ENCODE measurements at regions not wholly inside any gene's neighbourhood (a gene's known extent, or its start where the extent isn't known, plus 50 kb on each side); places are given as distances from the start of the nearest gene placed in this dataset.
"Not testable (repeated sequence)": the region's sequence is repeated elsewhere in the genome, so short reads cannot be mapped to it uniquely, and the experiment has no call there.

DNA sequence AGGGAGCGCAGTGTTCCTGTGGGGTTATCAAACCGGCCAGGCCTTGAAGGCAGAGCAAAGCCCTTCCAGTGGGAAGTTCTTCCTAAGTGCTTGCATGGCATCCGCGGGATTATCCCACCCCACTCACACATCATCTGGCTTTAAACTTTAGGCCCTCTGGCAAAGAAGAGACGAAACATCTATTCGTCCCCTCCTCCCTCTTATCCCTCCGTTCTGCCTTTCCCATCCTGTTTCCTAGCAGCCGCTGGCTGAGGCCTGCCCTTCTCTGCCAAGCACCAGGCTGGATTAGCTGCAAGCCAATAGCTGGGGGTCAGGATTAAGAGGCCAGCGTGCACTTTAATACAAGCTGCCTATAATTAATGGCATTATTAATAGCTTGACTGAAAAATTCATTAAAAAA, 621.0 kb downstream of the PKHD1 start:
- peak in 6 of 58 donors; percentile 1 to 26 (median 6) for DNase-seq

DNA sequence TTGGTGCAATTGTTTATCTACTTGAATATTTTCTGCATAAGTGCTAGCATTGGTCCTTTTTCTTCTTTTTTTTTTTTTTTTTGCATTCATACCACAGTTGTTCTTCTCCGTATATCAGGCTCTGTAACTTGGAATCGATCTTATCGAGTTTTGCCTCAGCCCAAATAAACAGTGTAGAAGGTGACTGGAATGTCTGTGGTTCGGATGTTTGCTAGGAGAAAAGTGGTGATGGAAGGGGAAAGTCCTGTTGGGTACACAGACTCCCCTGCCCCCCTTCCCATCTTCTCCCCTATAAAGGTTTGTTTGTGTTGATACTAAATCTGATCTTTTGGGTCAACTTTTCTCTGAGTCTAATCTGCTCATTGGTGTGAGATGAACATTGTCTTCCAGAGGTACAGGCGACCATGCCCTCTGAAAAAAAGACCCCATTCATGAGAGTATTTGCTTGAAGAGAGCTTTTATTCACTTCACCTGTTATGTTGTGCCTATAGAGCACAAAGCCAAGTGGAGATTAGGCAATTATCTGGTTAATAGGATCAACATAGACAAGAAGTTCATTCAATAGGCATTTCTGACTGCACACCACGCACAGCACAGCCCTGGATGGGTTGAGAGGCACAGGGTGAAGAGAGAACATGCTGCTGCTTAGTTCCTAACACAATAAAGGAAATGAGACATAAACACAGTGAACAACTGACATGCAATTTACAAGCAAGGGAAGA, 620.0 kb downstream of the PKHD1 start:
- DNase-seq, result no peak

DNA sequence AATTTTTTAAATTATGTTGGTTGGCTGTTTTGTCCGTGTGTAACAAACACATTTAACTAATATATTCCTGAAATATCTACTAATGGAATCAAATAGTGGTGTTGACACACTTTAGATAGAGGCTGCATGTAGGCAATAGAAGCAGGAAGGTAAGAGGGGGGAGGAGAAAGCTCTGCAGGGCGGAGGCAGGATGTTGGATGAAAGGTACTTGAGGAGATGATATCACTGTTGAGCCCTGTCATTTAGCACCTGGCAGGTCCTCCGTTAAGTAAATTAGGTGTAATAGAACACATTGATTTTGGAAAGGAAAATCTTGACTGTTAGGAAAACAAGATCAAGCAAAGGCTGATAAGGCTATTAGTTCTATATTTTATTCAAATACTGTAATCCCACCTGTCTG, 618.7 kb downstream of the PKHD1 start:
- DNase-seq, result no peak

DNA sequence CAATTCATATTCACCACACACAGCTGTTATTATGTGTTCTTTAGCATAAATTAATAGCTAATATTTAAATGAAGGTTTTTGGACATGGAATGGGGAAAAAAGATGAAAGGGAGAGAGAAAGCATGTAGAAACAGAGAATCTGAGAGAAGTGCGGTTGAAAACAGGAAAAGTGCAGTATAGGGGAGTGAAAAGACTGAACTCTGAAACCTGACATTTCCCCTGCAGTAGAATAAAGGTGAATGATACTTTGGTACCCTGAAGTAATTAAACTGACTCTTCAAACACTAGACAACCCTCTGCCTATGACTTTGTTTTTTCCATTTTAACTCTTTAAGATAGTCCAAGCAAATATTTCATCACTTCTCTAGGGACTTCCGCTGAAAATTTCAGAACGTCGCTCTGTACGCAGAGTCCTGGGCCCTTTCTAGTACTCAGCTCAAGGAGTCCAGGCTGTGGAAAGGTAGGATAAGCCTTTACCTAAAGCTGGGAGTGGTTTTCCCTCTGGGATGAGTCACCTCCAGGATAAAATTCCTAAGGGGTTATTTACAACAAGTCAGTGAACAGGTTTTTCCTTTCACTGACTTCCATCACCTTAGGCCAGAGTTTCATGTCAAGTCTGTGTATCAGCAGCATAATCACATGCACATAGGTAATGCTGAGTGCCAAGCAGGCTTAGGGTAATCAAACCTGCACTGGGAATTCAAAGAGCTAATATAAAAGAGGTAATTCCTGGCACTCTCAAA, 614.5 kb downstream of the PKHD1 start:
- no peak for DNase-seq

DNA sequence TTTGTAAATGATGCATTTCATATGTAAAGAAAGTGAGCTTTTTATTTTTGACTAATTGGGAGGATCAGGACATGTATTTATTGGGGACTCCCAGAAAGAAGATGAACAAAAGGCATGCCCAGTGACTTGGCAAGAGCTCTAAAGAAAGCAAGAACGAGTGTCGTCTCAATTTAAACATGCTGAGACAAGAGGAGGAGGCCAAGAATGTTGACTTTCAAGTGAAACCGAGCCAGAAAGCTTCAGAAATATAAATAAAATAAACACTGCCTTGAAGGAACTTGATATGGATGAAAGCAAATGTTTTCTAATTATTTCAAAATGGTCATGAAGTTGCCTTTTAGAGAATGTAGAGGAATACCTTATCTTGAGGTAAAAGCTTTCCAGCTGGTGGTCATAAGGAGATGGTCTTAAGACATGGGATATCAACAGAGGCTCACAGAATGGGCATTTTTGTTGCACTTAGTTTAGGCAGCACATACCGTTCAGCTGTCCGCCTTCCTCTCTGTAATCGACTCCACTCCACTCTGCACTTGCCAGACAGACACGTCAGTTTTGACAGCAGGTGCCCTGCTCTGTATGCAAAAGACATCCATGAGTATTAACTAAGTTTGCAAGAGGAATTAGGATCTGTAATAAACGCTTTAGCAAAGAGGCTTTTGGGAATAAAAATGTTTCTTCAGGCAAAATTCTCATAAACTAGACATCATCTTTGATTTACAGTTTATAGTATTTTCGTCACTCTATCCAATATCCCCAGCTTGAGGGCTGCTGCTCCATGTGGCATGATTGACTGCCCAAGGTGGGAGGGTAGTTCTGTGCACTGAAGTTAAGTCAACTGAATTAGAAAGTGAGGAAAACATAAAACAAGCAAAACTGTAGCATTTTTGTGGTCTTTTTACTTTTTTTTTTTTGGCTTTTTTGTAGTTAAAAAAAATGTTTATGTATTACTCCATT, 613.1 kb downstream of the PKHD1 start:
- no peak for DNase-seq

DNA sequence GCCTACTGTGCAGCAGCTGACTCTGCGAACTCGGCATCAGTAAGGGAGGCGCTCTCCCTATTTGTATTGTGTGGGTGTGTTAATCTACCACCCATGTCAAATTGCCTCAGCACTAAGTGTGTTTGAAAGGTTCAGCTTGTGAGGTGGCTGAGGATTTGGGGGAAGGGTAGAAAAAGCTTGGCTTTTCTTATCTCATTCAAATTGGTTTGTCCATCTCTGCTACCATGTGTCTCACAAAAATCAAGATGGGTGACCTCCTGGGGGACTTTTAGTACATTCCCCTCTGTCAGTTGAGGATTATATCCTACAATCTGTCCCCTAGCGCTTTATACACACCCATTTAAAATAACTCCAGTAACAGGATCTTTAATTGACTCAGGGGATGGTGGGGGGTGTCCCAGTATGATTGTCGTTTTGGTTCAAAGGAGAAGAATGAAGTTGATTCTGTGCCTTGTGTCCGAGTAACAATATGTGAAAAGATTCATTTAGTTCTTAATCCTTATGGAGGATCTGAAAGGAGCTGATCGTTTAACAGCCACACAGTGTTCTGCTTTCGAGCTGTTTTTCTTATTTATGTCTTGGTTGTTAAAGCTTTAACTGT, 609.6 kb downstream of the PKHD1 start:
- DNase-seq, result no peak

DNA sequence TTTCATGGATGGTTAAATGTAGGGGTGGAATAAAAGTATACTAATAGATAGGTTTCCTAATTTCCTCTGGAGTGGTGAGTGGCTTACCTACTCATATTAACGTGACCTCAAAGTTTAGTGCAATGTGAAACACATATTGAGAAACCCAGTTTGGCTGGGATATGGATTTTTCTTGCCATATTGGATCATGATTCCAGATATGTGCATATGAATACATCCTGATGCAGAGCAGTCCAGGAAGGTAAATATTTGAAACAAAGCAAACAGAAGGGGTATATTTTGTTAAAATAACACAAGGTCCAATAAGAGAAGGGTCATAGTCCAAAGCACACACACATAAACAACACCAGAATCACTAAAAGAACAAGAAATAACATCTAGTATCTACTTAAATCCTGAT, 608.1 kb downstream of the PKHD1 start:
- DNase-seq, result no peak

DNA sequence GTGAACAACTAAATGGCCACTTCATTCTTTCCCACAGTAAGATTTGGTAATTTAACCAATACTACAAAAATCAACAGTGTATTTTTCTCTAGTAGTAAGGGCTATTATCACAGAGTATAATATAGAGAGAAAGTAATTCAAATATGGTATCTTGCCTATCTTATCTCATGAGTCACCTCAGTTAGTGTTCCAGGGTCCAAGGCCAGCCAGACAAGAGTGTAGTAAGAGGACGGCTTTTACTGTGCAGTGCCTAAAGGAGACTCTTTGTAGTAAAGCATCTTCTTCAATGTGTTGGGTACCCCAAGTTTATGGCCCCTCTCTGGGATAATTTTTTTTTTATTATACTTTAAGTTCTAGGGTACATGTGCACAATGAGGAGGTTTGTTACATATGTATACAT, 607.4 kb downstream of the PKHD1 start:
- no peak for DNase-seq

DNA sequence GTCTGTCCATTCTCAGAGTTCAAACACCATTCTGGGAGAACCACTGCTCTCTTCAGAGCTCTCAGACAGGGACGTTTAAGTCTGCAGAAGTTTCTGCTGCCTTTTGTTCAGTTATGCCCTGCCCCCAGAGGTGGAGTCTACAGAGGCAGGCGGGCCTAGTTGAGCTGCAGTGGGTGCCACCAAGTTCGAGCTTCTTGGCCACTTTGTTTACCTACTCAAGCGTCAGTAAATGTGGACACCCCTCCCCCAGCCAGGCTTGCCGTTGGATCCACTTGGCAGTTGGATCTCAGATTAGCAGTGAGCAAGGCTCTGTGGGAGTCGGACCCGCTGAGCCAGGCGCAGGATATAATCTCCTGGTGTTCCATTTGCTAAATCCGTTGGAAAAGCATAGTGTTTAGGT, 601.5 kb downstream of the PKHD1 start:
- not testable (repeated sequence) for DNase-seq

DNA sequence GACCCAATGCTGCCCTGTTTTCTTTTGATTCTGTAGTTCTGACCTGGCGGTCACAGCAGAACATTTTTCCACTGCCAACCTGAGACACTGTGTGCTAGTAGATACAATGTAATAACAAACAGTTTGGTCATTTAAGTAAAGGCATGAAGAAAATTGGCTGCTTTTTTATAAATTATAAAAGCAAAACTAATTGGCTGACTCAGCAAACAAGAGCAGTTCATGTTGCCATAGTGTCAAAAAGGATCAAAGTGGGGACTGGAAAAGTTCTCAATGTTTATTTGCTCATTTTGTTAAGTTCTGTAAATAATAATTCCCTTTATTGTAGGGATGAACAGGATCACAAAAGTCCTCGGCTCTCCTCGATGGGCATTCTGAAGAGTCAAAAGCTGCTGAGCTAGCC, 599.5 kb downstream of the PKHD1 start:
- no peak for DNase-seq

DNA sequence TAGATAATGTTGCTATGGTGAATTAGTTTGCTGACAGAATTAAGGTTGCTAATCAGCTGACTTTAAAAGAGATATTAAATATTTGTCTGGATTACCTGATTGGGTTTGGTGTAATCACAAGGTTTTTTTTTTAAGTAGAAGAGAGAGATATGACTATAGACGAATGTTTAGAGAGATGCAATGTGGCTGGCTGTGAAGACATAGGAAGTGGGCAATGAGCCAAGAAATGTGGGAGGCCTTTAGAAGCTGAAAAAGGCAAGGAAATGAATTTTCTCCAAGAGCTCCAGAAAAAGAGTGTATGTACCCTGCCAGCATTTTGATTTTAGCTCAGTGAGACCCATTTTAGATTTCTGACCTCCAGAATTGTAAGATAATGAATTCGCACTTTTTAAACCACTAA, 598.3 kb downstream of the PKHD1 start:
- DNase-seq, result peak in 3 of 58 donors; percentile 2 to 3 (median 2)

DNA sequence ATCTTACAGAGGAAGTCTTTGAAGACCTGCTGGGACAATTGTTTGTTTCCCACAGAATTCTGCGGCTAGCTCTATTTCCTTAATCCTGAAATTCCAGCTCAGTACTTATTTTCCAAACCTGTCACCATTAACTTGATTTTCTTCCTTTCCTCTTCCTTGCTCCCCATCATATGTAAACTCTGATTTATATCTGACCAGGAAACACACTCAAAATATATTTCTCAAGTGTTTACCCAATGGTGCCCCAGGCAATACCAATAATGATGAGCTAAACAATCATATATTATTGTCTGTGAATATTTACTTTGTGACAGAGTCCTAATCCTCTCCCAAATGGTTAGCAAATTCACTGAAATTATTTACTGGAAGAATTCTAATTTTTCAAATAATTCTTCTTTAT, 597.3 kb downstream of the PKHD1 start:
- DNase-seq, result no peak

DNA sequence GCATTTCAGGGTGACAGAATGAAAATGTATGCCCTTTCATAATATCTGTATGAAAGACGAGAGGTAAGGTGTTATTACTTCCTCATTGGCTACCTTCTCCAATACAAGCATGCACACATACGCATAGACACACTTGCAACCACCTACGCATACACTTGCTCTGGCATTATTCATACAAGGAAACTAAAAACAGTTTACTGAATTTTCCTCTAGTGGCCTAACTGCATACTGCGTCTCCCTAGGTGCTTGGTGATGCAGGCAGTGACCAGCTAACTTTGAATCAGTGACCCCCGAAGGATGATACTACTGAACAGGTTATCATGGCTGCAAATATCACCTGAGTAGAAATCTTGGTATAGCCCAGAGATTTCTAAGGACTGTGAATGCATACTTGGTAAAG, 593.1 kb downstream of the PKHD1 start:
- no peak for DNase-seq

DNA sequence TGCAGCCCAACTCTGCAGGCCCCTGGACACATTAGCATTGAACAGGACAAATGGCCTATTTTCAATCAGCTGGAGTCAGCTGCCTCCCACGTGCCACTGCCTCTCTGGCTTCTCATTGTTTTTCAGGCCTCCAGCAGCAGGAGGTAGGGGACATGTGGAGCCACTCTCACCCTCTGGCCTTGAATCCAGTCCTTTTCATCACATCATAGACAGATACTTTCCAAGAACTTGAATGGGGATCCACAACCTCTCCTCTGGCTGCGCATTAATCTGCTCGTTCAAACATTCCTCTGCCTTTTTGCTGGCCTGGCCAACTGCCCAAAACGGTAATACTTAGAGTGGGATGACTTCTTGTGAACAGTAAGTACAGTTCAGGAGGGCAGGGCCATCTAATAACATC, 592.3 kb downstream of the PKHD1 start:
- DNase-seq, result peak in 51 of 58 donors; percentile 1 to 79 (median 42)

DNA sequence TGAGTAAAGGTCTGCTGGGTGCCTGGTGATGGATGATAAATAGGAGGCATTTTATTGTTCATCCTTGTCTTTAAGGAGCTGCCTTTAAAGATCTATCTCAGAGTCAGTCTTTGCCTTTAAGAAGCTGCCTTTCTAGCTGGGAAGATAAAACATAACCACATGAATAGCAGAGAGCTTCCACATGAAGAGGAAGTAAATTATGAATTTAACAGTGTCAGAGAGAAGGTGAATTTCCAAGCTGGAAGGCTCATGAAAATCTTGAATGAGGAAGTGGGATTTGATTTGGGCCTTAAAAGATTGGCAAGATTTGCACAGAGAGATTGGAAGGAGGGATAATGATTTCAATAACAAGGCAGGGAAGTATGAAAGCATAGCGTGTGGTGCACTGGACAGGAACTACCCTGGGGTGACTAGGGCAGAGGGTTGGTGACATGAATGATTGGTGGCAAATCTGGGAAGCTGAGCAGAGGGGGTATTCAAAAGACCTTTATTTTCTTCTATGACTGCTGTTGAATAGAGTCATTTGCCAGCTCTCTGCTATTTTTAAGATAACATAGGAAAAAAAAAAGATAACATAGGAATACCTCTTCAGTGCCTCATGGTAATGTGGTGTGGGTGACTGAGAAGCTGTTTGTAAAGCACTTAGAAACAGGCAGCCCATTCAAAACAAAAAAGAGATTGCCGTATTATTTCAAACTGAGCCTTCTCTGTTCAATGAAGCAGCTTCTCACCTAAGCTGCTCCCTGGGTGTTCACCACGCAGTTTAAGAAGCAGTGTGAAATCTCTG, 591.6 kb downstream of the PKHD1 start:
- no peak for DNase-seq

DNA sequence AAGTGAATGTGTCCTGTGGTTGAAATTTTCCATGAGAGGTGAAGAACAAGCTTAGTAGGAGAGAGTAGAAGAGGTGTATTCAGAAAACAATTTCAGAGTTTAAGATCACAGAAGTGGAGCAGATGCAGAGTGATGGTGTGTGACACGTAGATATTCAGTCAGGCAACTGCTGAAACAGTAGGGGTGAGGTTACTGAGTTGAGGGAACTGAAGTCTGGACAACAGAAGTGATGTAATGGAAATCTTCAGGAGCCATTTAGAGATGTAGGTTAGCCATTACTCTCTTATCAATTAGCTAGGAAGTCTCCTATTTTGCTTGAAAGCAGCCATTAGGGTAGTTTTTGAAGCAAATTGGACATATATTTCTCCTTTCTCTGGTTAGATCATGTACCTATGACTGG, 584.4 kb downstream of the PKHD1 start:
- DNase-seq, result no peak

DNA sequence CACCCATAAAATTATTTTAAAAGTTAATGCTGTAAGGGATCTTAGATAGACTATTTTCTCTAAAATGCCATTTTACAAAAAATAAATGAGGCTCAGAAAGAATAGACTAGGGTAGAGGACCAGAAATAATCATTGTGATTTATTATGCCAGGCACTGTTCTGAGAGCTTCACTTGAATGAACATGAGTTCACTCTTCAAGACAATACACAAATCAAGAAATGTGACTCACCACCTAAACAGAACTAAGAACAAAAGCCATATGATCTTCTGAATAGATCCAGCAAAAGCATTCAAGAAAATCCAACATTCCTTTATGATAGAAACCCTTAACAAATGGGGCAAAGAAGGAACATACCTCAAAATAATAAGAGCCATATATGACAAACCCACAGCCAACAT, 582.0 kb downstream of the PKHD1 start:
- no peak for DNase-seq

DNA sequence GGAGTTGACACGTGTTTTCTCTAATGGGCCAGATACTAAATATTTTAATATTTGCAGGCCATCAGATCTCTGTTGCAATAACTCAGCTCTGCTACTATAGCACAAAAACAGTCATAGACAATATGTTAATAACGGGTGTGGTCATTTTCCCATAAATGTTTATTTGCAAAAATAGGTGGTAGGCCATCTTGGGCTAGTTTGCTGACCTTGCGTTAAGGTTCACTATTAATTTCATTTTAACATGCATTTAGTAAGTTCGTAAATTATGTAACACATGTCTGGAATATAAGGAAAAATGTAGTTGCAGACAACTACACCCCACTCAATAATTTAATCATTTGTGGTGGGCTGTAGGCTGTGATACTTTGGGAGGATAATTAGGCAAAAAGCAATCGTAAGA, 577.8 kb downstream of the PKHD1 start:
- DNase-seq, result no peak

DNA sequence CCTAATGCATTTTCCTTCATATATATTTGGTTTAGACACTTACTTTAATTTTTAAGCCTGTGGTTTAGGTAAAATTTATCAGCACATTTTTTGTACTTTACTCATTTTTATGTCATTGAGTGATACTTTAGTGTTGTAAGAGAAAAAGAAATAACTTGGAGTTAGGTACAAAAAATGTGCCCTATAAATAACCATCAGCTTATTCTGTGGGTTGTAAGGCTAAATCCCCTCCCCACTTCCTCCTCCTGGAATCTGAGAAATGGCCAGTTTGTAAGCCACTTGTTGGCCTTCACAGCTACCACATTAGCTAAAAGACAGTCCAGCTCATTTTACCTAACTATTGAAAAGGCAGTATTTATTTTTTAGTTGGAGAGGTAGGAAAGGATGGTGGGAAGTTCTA, 576.3 kb downstream of the PKHD1 start:
- no peak for DNase-seq

DNA sequence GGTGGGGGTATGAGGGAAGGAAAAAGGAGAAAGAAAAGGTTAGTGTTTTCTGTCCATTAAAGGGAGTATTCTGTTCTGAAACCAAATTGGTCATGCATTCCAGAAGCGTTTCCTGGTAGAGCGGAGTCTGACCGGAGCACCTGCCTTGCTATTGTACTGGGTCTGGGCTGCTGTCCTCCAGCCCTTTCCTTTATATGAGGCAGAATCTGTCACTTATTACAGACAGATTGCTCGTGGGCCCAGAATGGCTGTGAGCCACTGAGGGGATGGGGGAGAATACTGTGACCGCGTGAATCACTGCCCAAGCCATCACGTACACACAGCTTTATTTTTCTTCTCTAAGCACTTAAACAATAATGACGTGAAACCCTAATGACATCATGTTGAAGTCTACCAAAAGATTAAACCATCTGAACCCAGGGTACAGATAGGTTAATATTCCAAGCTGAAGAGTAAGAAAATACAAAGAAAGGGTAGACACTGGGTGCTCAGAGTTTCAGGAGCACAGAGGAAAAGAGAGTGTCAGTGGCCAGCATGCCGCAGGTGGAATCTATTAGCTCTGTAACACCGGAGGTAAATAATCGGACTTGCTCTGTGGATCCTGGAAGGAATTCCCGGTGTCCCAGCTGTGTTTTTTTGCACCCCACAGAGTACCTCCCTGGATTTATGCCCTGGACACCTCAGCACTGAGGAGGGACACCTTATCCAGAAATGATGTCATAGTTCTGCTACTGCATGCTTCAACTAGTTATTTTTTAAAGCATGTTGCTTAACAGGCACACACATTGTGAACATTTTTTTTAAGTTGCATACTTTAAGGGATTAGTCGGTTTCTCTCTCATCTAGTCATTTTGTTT, 573.3 kb downstream of the PKHD1 start:
- DNase-seq, result no peak
